ENCODE measurements at regions not wholly inside any gene's neighbourhood (a gene's known extent, or its start where the extent isn't known, plus 50 kb on each side); places are given as distances from the start of the nearest gene placed in this dataset.

DNA sequence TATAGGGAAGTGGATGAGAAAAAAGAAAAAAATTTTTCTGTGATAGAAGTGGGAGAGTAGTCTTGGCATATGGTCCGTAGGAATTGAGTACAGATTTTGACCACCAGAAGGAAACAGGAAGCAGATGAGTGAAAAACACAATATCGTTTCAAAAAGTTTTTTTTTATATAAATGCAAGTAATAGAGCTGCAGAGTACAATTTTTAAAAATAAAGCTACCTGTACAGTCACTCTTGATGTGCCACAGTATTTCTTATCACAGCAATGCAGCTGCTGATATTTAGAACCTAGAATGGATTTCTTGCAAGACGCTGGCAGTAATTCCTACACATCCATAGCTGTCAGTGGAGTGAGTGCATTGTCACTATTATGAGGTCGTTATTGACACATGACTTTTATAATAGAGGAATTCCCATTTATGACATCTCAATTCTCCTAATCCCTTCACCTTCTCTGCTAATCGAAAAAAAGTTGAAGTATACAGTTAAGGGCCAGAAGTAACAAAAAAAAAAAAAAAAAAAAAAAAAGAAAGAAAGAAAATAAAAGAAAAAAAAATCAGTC is 477.7 kb downstream of the TAF11L14 start:
- TF ChIP-seq, protein P1, sequence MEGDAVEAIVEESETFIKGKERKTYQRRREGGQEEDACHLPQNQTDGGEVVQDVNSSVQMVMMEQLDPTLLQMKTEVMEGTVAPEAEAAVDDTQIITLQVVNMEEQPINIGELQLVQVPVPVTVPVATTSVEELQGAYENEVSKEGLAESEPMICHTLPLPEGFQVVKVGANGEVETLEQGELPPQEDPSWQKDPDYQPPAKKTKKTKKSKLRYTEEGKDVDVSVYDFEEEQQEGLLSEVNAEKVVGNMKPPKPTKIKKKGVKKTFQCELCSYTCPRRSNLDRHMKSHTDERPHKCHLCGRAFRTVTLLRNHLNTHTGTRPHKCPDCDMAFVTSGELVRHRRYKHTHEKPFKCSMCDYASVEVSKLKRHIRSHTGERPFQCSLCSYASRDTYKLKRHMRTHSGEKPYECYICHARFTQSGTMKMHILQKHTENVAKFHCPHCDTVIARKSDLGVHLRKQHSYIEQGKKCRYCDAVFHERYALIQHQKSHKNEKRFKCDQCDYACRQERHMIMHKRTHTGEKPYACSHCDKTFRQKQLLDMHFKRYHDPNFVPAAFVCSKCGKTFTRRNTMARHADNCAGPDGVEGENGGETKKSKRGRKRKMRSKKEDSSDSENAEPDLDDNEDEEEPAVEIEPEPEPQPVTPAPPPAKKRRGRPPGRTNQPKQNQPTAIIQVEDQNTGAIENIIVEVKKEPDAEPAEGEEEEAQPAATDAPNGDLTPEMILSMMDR (conservative IDR thresholded peaks at IDR 0.05; ENCODE audit: low read depth, low read length): no peak
- DNase-seq (ENCODE audit: low read depth): no peak
- H3K4me3 ChIP-seq (ENCODE audit: low read depth, low read length): no peak overlapping the region

DNA sequence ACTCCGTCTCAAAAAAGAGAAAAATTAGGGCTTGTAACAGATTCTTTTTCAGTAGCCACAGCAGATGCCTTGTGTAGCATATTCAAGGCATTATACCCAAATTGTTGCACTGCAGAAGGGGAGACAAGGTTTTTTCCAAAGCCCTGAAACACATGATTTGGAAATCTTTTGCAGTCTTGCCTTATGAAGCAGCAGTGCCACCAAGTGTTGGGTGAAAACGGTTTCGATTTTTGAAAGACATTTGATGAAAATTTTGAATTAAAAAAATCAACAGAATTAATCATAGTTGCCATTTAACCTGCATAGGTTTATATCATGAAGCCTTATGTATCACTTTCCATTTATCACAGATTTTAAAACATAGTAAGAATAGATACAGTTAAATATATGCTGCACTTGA is 479.5 kb downstream of the TAF11L14 start:
- DNase-seq (ENCODE audit: low read depth): no peak
- TF ChIP-seq, protein P1 (conservative IDR thresholded peaks at IDR 0.05; ENCODE audit: low read depth, low read length): no peak
- H3K4me3 ChIP-seq (ENCODE audit: low read depth, low read length): no peak overlapping the region

DNA sequence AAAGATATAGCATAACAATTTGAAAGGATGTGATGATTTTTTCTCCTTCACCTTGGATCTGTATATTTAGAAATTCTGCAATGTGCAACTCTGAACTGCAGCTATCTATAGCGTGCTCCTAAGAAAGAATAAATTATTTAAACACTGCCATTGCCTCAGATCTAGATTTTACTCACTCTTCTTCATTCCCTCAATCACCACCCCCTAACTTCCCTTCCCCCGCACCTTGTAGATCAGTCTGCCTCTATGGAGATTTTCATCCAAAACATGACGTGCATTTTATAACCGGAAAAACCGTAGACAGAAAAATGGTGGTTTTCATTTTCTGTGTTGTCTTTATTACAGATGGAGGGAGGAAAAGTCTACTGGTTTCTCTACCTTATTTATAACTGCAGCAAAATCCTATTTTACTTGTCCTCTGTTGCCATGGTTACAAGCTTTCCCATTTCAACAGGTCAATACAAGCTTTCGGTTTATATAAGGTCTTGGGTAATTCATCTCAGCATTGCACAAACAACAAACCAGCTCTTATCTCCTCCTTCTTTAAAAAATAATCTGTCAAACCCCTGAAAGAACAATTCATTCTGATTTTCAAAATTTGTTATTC is 480.0 kb downstream of the TAF11L14 start:
- DNase-seq (ENCODE audit: low read depth): no peak
- TF ChIP-seq, protein P1 (conservative IDR thresholded peaks at IDR 0.05; ENCODE audit: low read depth, low read length): no peak
- no peak overlapping the region for H3K4me3 ChIP-seq (ENCODE audit: low read depth, low read length)

DNA sequence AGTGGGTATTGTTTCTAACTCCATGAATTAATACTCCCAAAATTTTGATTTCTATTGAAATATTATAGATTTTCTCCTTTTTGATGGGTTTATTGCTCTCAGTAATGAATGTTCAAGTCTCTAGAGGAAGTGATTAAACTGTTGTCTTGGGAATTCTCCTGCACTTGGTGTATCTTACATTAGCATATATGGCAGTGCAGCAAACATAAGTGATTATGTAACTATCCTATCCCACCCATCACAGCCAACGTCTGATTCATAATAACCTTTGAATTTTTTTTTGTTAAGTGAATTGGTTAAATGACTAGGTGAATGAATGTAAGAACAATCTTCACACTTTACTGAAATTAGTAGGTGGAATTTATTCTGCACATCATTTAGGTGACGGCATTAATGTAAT is 483.7 kb downstream of the TAF11L14 start:
- TF ChIP-seq, protein P1 (conservative IDR thresholded peaks at IDR 0.05; ENCODE audit: low read depth, low read length): no peak
- DNase-seq (ENCODE audit: low read depth): no peak
- H3K4me3 ChIP-seq (ENCODE audit: low read depth, low read length): no peak overlapping the region

DNA sequence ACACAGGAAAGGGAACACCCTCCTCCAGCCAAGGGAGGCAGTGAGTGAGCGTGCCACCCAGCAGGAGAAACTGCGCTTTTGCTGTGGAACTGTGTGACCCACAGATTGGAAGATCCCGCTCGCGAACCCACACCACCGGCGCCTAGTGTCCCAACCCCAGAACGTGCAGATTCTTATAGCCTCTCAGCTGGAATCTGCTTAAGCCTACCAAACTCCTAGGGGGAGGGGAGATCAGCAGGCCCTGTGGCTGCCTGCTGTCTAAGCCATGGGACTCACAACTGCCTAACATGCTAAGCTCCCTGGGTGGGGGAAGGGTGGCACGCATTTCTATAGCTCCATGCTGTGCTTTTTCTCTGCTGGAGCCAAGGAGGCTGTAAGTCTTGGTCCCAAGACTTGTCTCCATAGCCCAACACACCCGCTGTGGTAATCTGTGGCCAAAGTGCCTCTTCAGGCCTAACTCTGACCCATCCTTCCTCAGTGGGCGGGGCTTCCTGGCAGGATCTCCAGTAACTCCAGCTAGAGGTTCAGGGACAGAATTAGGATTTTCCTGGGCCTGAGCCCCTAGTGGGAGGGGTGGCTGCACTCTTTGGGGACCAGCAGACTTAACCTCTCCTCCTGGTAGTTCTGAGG is 485.0 kb downstream of the TAF11L14 start:
- TF ChIP-seq, protein P1 (conservative IDR thresholded peaks at IDR 0.05; ENCODE audit: low read depth, low read length): no peak
- no peak overlapping the region for H3K4me3 ChIP-seq (ENCODE audit: low read depth, low read length)
- DNase-seq (ENCODE audit: low read depth): no peak

DNA sequence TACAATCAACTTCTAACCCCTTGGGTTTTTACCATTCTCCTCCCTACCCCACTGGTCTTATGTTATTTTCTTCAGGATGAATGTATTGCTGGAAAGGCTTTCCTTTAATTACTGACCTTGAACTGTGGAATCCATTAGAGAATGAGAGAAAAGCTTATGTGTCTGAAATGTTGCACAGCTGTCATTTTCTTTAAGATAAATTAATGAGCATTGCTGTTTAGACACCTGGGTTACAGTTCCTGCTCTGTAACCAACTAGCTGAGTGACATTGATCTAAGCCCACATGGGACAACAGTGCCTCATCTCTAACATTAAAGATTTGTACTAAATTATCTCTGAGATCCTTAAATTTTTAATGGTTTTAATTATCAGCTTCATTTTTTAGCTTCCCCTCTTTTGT is 507.0 kb downstream of the TAF11L14 start:
- DNase-seq (ENCODE audit: low read depth): no peak
- TF ChIP-seq, protein P1 (conservative IDR thresholded peaks at IDR 0.05; ENCODE audit: low read depth, low read length): no peak
- H3K4me3 ChIP-seq (ENCODE audit: low read depth, low read length): no peak overlapping the region

DNA sequence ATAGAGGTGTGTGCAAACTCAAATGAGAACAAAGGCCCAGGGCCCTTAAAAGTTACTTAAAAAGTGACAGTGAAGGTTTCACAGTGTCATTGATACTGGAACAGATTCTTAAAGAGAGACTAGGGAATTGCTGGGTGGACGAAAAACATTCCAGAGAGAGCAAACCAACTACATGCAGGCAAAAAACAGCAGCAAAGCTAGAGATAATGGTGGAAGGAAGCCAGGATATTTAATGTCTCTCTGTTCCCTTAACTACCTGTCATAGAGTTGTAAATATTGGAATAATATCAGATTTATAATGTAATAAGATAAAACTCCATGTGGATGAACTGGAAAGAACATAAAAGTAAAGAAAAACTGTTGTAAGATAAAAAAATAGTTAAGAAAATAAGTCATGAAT is 508.6 kb downstream of the TAF11L14 start:
- TF ChIP-seq, protein P1 (conservative IDR thresholded peaks at IDR 0.05; ENCODE audit: low read depth, low read length): no peak
- DNase-seq (ENCODE audit: low read depth): no peak
- no peak overlapping the region for H3K4me3 ChIP-seq (ENCODE audit: low read depth, low read length)

Data from epithelial cell of proximal tubule (primary cell).